HG03159 (cell line): ENCODE measurements at regions not wholly inside any gene's neighbourhood (a gene's known extent, or its start where the extent isn't known, plus 50 kb on each side); places are given as distances from the start of the nearest gene placed in this dataset.
A peak's percentile ranks its signal among the peaks of the same experiment; 100 is the strongest.
"Not testable (repeated sequence)": the region's sequence is repeated elsewhere in the genome, so short reads cannot be mapped to it uniquely, and the experiment has no call there.

ENCODE experiments used
- ATAC-seq: cut with Tn5 transposase; IDR thresholded peaks from one replicate; pipeline ENCODE4 v1.9.1; 2021; ENCODE audit warnings: mild to moderate bottlenecking, moderate library complexity; ENCODE audit not compliant: unreplicated experiment

DNA sequence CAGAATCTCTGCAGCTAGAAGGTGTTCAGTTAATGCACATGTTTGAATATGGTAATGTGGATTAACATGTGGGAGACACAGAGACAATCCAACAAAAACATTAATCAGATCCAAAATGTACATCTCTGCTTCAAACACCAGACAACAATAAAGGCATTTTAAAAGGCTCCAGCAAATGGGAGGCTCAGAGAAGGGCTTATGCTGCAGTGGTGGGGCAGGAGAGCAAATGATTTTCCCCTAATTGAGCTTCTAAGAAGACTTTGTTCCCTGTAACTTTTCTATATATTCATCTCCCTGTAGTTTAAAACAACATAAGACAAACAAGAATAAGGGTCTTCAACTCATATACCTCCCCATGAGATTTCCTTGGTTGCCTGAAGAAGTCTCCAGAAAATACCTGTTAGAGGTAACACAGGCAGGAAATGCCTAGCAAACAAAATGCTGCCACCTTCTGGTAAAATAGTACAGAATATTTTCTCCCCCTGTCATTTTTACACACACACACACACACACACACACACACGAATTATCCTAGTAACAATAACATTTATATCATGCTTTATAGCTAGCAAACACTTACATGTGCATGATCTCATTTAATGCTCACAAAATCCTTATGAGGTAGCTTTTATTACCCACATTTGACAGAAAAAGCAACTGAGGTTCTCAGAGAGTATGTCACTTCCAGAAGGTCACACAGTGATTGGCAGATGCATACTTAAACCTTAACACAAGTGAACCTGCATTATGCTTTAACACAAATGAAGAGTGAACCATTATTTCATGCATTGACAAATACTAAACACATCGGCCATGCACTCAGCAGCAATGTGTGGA lies 123.4 kb upstream of the MB21D2 start:
- peak; percentile 73 for ATAC-seq

DNA sequence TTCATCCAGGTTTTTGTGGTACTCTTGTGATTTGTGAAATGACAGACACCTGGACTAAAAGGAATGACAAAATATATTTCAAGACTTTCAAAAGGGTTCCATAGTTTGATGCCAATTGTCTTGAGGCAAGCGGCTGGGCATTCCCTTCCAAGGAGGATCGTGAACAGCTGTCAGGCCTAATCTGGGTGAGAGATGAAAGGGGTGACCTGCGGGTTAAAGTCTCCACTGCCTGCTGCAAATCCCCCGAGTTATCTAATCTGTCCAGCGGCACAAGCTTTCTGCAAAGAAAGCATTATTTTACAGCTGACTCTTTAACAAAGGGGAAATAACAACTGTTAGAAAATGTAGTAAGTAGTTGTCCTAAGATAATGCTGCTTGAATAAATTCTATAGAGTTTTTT lies 128.7 kb upstream of the MB21D2 start:
- no peak for ATAC-seq

GRCh38 chr3:193047461-193047860 lies 129.8 kb upstream of the MB21D2 start:
- not testable (repeated sequence) for ATAC-seq

DNA sequence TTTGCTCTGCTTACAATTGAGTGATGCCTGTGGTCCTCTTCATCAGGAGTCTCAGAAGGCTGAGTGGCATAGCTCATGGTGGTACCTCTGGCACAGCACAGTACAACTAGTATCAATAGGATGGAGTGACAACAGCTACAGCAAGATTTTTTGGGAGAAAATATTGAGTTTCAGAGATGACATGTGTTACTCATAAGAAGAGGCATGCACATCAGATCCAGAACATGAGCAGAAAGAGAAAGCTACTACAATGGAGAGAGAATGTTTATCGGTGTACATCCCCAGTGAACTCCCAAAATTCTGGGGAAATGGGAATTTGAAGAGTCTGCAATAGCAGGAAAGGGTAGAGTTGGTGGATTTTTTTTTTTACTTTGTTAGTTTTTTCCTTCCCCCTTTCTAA lies 130.5 kb upstream of the MB21D2 start:
- ATAC-seq: no peak

DNA sequence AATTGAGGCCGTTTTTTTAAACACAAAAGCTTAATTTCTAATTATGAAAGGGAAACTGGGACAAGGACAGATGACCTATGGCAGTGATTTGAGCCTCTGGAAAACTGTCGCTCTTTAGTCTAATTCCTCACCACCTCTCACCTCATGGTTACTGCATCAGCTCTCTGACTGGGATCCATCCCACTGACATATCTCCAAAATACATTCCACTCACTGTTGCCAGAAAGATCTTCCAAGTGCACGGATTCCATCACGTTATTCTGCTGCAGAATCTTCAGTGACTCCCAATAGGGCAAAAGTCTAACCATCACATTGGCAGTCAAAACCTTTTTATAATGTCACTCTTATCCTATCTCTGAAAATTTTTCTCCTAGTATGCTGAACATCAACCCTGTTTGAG lies 132.3 kb upstream of the MB21D2 start:
- no peak for ATAC-seq

- ATAC-seq: no peak
Measured at GRCh38 chr3:193051314-193051713, 133.7 kb upstream of the MB21D2 start.

GRCh38 chr3:193052354-193053045 lies 134.8 kb upstream of the MB21D2 start:
- no peak for ATAC-seq

GRCh38 chr3:193053046-193053435 lies 135.4 kb upstream of the MB21D2 start:
- ATAC-seq: no peak

DNA sequence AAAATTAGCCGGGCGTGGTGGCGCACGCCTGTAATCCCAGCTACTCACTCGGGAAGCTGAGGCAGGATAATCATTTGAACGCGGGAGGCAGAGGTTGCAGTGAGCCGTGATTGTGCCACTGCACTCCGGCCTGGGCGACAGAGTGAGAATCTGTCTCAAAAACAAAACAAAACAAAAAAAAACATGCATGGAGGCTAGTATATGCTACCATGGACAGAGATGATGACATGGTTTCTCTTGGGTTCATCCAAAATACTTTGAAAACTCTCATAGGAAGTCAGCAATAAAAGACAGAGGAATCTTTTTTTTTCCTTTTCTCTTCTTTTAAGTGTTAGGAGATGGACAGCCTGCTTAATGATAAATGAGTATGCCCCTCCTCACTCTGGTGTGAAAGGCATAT lies 137.7 kb upstream of the MB21D2 start:
- no peak for ATAC-seq

GRCh38 chr3:193057616-193058015 lies 140.0 kb upstream of the MB21D2 start:
- ATAC-seq: no peak

- ATAC-seq: no peak
Measured at GRCh38 chr3:193060748-193061546, 143.3 kb upstream of the MB21D2 start.

GRCh38 chr3:193068365-193068764 lies 150.7 kb upstream of the MB21D2 start:
- no peak for ATAC-seq

DNA sequence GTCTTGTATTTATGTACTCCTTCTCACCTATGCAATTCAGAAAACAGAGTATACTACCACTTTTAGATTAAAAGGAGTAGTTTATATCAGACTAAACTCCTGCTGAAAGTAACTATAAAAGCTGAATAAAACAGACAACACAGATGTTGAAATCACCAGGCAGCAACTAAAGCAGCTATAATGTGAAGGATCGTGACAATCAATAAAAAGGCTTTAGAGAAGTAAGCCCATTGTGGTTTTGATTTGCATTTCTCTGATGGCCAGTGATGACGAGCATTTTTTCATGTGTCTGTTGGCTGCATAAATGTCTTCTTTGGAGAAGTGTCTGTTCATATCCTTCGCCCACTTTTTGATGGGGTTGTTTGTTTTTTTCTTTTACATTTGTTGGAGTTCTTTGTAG lies 152.1 kb upstream of the MB21D2 start:
- peak; percentile 64 for ATAC-seq

- ATAC-seq: no peak
Measured at GRCh38 chr3:193078996-193079753, 161.5 kb upstream of the MB21D2 start.

GRCh38 chr3:193080821-193081365 lies 160.1 kb upstream of the PLAAT1 start:
- no peak for ATAC-seq

DNA sequence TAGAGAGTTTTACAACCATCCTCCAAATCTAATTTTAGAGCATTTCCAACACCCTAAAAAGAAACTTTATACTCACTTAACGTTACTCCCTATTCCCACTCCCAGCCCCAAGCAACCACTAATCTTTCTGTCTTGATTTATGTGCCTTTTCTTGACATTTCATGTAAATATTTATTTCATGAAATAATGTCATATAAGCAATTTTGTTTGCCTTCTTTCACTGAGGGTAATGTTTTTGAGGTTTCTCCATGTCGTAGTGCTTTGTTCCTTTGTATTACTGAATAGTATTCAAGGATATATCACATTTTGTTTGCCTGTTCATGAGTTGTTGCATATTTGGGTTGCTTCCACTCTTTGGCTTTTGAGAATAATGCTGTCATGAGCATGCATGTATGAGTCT lies 155.4 kb upstream of the PLAAT1 start:
- no peak for ATAC-seq

DNA sequence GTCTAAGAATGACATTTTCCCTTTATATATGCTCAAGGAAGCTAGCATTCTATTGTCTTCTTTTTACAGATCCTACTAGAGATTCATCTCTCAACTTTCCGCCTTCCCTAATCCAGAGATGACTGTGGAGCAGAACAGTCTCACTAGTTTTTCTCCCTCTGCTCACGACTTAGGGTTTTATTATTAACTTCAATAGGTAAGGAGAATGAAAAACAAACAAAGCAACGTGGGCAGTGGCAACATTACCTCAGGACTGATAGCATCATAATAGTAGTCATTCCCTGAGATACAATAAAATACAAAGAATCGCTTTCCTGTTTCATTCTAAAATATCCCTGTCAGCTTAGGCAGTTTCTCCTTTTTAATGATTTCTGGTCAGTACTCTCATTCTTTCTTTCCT lies 154.3 kb upstream of the PLAAT1 start:
- ATAC-seq: no peak

DNA sequence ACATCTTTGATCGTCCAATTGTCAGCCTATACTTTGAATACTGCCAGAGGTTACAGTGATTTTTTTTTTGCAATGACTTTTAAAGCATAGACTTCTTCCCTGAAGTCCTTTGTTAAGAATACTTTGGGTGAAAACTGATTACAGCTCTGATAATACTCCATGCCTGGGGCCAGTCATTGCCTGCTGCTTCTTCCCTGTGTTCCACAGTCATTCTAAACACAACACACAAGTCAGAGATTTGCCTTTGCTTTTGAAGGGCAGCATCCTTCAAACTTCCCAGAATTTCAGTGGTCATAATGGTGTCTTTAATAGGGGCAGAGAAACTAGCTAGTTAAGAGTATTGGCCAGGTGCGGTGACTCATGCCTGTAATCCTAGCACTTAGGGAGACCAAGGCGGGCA lies 153.7 kb upstream of the PLAAT1 start:
- ATAC-seq: no peak

DNA sequence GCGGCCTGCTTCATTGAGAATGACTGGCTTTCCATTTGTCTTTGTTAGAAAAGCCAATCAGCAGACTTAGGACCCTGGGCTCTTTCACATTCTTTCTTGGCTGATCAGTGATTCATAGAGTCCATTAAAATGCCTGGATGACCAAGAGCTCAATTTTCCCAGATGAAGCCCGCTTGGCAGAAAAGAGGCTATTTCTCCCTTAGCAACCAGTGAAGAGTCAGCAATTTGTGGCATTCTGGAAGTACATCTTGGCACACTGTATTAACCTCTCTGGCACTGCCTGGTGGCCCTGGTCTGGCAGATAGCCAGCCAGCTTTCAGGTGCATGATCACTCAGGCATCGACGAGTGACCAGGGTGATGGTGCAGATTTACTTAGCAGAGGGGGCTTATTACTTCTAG lies 145.7 kb upstream of the PLAAT1 start:
- ATAC-seq: no peak

DNA sequence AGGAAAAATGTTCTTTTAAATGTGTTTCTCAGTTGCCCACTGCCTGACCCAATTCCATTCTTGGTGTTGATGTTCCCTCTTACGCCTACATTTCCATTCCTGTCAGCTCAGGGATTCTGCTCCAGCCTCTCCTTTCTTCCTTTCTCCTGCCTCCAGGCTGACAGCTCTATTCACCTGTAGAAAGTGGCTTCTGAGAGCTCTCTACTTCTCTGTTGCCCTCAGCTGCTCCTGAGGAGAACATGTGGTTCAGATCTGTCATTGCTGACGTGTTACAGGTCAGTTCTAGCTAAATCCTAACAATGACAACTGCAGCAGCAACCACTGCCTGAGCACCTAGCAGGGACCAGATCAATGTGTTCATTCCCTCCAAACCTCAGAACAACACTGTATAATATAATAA lies 144.9 kb upstream of the PLAAT1 start:
- no peak for ATAC-seq
